Esophagus muscularis mucosa (tissue), 4 donors: ENCODE measurements at regions not wholly inside any gene's neighbourhood (a gene's known extent, or its start where the extent isn't known, plus 50 kb on each side); places are given as distances from the start of the nearest gene placed in this dataset.

Experiments
- CTCF ChIP-seq, 3 experiments: fragments of 200-600 bp in 2 of 3; fragments of 450-650 bp in 1 of 3; sonication (generic) in 2 of 3; IDR thresholded peaks; one replicate each; pipeline ENCODE4 v1.5.1; 2017 to 2019; ENCODE audit warnings: antibody characterized with exemption in 3 of 3, mild to moderate bottlenecking in 2 of 3, moderate library complexity in 1 of 3
- EP300 ChIP-seq: sonication (generic); formaldehyde crosslinking; IDR thresholded peaks from one replicate; pipeline ENCODE4 v1.6.1; 2017; ENCODE audit warnings: antibody characterized with exemption
- POLR2A ChIP-seq: fragments of 450-650 bp; IDR thresholded peaks from one replicate; pipeline ENCODE4 v1.6.1; 2017; ENCODE audit warnings: antibody characterized with exemption, moderate library complexity, mild to moderate bottlenecking, low read depth

DNA sequence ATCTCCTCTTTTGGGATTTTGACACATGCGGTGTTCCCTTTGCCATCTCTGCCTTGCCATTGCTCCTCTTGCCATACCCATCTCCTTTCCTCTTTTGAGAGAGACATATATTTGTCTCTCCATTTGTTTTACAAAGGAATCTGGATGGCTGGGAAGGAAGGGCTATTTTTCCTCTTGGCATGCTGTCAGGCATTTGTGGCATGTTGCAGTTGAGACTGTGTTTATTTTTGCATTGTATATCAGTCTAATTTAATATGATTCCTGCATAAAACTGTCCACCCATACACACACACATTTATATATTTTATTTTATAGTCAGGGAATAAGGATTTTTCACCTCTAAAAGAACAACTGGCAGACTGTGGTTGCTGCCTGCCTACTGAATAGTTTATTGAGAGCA is 1105.8 kb upstream of the SEMA6A start:
- TF ChIP-seq POLR2A, result no peak
- TF ChIP-seq CTCF (IDR thresholded peaks at IDR 0.05), result no peak
- no peak for TF ChIP-seq EP300
